B cell (primary cell): ENCODE measurements at regions not wholly inside any gene's neighbourhood (a gene's known extent, or its start where the extent isn't known, plus 50 kb on each side); places are given as distances from the start of the nearest gene placed in this dataset.

Experiments used
- ATAC-seq: fragments of 200-7000 bp; cut with Tn5 transposase; one replicate; pipeline ENCODE4 v1.10.0; 2021; ENCODE audit warnings: low read depth, mild to moderate bottlenecking, moderate number of reproducible peaks, moderate library complexity
- CTCF ChIA-PET: fragments of 350-600 bp; sonication (Branson Sonifier 250); formaldehyde crosslinking; loops from one replicate; lab custom pipeline; 2021; ENCODE audit warnings: antibody characterized with exemption, inconsistent platforms; lab: Charles Lee
- POLR2A ChIA-PET: fragments of 350-600 bp; sonication (Branson Sonifier 250); formaldehyde crosslinking; loops from one replicate; lab custom pipeline; 2021; ENCODE audit warnings: antibody characterized with exemption; lab: Charles Lee
- DNase-seq: peaks from one replicate; pipeline ENCODE4 v3.0.0; 2013
- H2AFZ ChIP-seq: 2 replicates; pipeline ENCODE4 v1.6.1; 2012; ENCODE audit warnings: mild to moderate bottlenecking, low read depth, low read length; ENCODE audit not compliant: insufficient read depth, poor library complexity, severe bottlenecking
- H3K27ac ChIP-seq, 2 donors: 1 replicate in 1 of 2; 2 replicates in 1 of 2; pipeline ENCODE4 v1.5.1; 2012 to 2013; ENCODE audit warnings: low read length in 2 of 2, mild to moderate bottlenecking in 2 of 2, moderate library complexity in 1 of 2
- H3K27me3 ChIP-seq, 4 experiments: fragments of 200-600 bp in 1 of 4; sonication (generic) in 1 of 4; replicated peaks in 1 of 4; 1 replicate in 2 of 4; 2 replicates in 2 of 4; pipeline versions ENCODE4 v1.6.1 to v1.7.0; 2013 to 2016; ENCODE audit warnings: low read length in 3 of 4, mild to moderate bottlenecking in 2 of 4, mixed read lengths in 1 of 4, moderate library complexity in 1 of 4; ENCODE audit not compliant: insufficient read depth in 4 of 4, control insufficient read depth in 3 of 4; ENCODE audit errors: control extremely low read depth in 1 of 4
- H3K36me3 ChIP-seq, 2 experiments: replicated peaks in 1 of 2; 1 replicate in 1 of 2; 2 replicates in 1 of 2; pipeline versions ENCODE4 v1.6.1 to v1.7.1; 2013; ENCODE audit warnings: low read length in 1 of 2; ENCODE audit not compliant: insufficient read depth in 2 of 2, control insufficient read depth in 1 of 2; ENCODE audit errors: control extremely low read depth in 1 of 2, extremely low read depth in 1 of 2
- H3K4me1 ChIP-seq, 2 donors: fragments of 200-600 bp in 1 of 2; sonication (generic) in 1 of 2; 1 replicate in 1 of 2; 2 replicates in 1 of 2; pipeline versions ENCODE4 v1.5.1 to v1.6.1; 2013 to 2017; ENCODE audit warnings: low read length in 2 of 2; ENCODE audit not compliant: control insufficient read depth in 2 of 2, insufficient read depth in 2 of 2
- H3K4me2 ChIP-seq: replicated peaks from 2 replicates; pipeline ENCODE3; 2012; ENCODE audit warnings: mild to moderate bottlenecking, low read depth, low read length; ENCODE audit not compliant: poor library complexity, severe bottlenecking
- H3K4me3 ChIP-seq, 5 experiments: fragments of 200-600 bp in 1 of 5; sonication (generic) in 1 of 5; 1 replicate in 3 of 5; 2 replicates in 2 of 5; pipeline versions ENCODE4 v1.5.1 to v1.7.0; 2011 to 2016; ENCODE audit warnings: low read length in 4 of 5, mild to moderate bottlenecking in 4 of 5, low read depth in 2 of 5, control low read depth in 1 of 5, moderate library complexity in 1 of 5; ENCODE audit not compliant: insufficient read depth in 1 of 5; ENCODE audit errors: control extremely low read depth in 1 of 5, extremely low read depth in 1 of 5
- H3K79me2 ChIP-seq: fragments of 200-600 bp; sonication (generic); one replicate; pipeline ENCODE4 v1.6.0; 2016; ENCODE audit warnings: low read length; ENCODE audit not compliant: control insufficient read depth, insufficient read depth
- H3K9ac ChIP-seq: fragments of 200-600 bp; sonication (generic); 2 replicates; pipeline ENCODE4 v1.6.1; 2017; ENCODE audit warnings: mild to moderate bottlenecking, low read length, moderate library complexity
- H3K9me3 ChIP-seq, 3 donors: one replicate each; pipeline versions ENCODE4 v1.6.1 to v1.7.1; 2013; ENCODE audit warnings: low read length in 2 of 3; ENCODE audit not compliant: control insufficient read depth in 2 of 3, insufficient read depth in 1 of 3; ENCODE audit errors: control extremely low read depth in 1 of 3
- H4K20me1 ChIP-seq: 2 replicates; pipeline ENCODE4 v1.6.0; 2012; ENCODE audit warnings: mild to moderate bottlenecking, low read length; ENCODE audit not compliant: insufficient read depth, control insufficient read depth, poor library complexity, severe bottlenecking
- H3K27ac Mint-ChIP-seq: one replicate; pipeline ENCODE4 v1.8.0; 2021; ENCODE audit warnings: mixed read lengths
- H3K27me3 Mint-ChIP-seq: one replicate; pipeline ENCODE4 v1.8.0; 2021; ENCODE audit warnings: mixed read lengths
- H3K4me1 Mint-ChIP-seq: one replicate; pipeline ENCODE4 v1.8.0; 2021; ENCODE audit warnings: mixed read lengths
- H3K4me3 Mint-ChIP-seq: one replicate; pipeline ENCODE4 v1.8.0; 2021; ENCODE audit warnings: mixed read lengths
- H3K9me3 Mint-ChIP-seq: one replicate; pipeline ENCODE4 v1.8.0; 2022; ENCODE audit warnings: mixed read lengths; ENCODE audit not compliant: insufficient read depth
- EZH2 ChIP-seq: IDR thresholded peaks from 2 replicates; pipeline ENCODE4 v1.6.1; 2012; ENCODE audit warnings: borderline replicate concordance, low read depth, mild to moderate bottlenecking, moderate library complexity, low read length; ENCODE audit not compliant: insufficient read depth, poor library complexity, severe bottlenecking
- WGBS: methylation state at CpG from one replicate; pipeline ENCODE4 v1.1.5; 2013; ENCODE audit warnings: missing lambda C conversion rate; ENCODE audit not compliant: insufficient coverage; 5-methylcytosine and 5-hydroxymethylcytosine counted together
- intact Hi-C: fragments of 100-400 bp; cut with micrococcal nuclease; formaldehyde crosslinking; loops from one replicate; pipeline ENCODE4 v1.10.0; 2022
- TF ChIP-seq, protein P1 (sequence below): fragments of 200-600 bp; IDR thresholded peaks from one replicate; pipeline ENCODE4 v1.8.0; 2022; ENCODE audit warnings: antibody characterized with exemption, mild to moderate bottlenecking

DNA sequence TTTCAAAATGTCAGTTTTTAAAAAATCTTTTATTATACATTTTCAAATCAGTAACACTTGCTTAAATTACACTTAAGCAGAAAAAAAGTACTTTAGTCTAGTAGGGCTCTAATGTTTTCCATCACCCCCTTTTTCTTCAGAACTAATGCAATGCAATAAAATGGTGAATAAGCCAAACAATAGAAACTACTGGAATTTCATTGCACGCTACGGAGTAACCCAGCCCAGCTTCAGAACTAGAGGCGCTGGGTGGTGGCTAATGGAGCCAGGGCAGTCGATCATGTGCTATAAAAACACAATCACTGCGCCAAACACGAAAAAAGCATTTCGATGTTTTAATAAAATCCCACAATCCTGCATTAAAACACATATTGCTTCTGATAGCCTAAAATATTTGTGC is 59.9 kb upstream of the ODAD2 start:
- Histone ChIP-seq H3K36me3 (peaks cover 4 to 5% of the 10 kb centered on the region in 2 experiments), H3K9ac (no peak overlapping the region), H3K4me3 (no peak overlapping the region), H2AFZ (no peak overlapping the region), H4K20me1 (no peaks in the 10 kb centered on the region), H3K9me3 (no peaks in the 10 kb centered on the region), H3K4me1 (no peaks in the 10 kb centered on the region), H3K27me3 (no peaks in the 10 kb centered on the region), H3K27ac (no peak overlapping the region), H3K4me2 (no peak overlapping the region), H3K79me2 (no peaks in the 10 kb centered on the region)
- Mint-ChIP-seq H3K27ac (no peak overlapping the region), H3K9me3 (no peaks in the 10 kb centered on the region), H3K4me1 (no peaks in the 10 kb centered on the region), H3K4me3 (no peak overlapping the region), H3K27me3 (no peaks in the 10 kb centered on the region)
- WGBS = no CpG with 5 or more reads among the region's 7 CpGs
- intact Hi-C loops = no loop called here
- ATAC-seq = no peak
- TF ChIP-seq, protein P1, sequence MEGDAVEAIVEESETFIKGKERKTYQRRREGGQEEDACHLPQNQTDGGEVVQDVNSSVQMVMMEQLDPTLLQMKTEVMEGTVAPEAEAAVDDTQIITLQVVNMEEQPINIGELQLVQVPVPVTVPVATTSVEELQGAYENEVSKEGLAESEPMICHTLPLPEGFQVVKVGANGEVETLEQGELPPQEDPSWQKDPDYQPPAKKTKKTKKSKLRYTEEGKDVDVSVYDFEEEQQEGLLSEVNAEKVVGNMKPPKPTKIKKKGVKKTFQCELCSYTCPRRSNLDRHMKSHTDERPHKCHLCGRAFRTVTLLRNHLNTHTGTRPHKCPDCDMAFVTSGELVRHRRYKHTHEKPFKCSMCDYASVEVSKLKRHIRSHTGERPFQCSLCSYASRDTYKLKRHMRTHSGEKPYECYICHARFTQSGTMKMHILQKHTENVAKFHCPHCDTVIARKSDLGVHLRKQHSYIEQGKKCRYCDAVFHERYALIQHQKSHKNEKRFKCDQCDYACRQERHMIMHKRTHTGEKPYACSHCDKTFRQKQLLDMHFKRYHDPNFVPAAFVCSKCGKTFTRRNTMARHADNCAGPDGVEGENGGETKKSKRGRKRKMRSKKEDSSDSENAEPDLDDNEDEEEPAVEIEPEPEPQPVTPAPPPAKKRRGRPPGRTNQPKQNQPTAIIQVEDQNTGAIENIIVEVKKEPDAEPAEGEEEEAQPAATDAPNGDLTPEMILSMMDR = no peak
- TF ChIP-seq EZH2 = no peak
- DNase-seq = no peak
- ChIA-PET CTCF (no interaction called here), POLR2A (no interaction called here)

- intact Hi-C loops = no loop called here
- 83% methylated on average over 5 of the region's 5 CpGs for WGBS
- no peak overlapping the region for H3K9ac ChIP-seq
- no peak overlapping the region for H3K4me3 ChIP-seq
- no peak overlapping the region for H2AFZ ChIP-seq
- no peaks in the 10 kb centered on the region for H4K20me1 ChIP-seq
- no peak overlapping the region for H3K4me2 ChIP-seq
- no peak for ATAC-seq
- no peak overlapping the region for H3K27ac ChIP-seq
- no peak for DNase-seq
- no peak for TF ChIP-seq EZH2
- TF ChIP-seq, protein P1 = no peak
- Mint-ChIP-seq H3K4me1 (no peaks in the 10 kb centered on the region), H3K27me3 (no peaks in the 10 kb centered on the region), H3K4me3 (no peak overlapping the region), H3K9me3 (no peaks in the 10 kb centered on the region), H3K27ac (no peak overlapping the region)
- peaks cover 4 to 5% of the 10 kb centered on the region in 2 experiments for H3K36me3 ChIP-seq
- H3K79me2 ChIP-seq = no peaks in the 10 kb centered on the region
- H3K9me3 ChIP-seq = no peaks in the 10 kb centered on the region
- no peaks in the 10 kb centered on the region for H3K27me3 ChIP-seq
- ChIA-PET POLR2A (no interaction called here), CTCF (no interaction called here)
- H3K4me1 ChIP-seq = no peaks in the 10 kb centered on the region
Measured at GRCh38 chr10:28054228-28054860, 55.5 kb upstream of the ODAD2 start.
